Adrenal gland (tissue), 5 donors: ENCODE measurements at regions not wholly inside any gene's neighbourhood (a gene's known extent, or its start where the extent isn't known, plus 50 kb on each side); places are given as distances from the start of the nearest gene placed in this dataset.

Source experiments
- POLR2A ChIP-seq, 2 donors: fragments of 450-650 bp; IDR thresholded peaks; one replicate each; pipeline ENCODE4 v1.6.1; 2017; ENCODE audit warnings: antibody characterized with exemption in 2 of 2, mild to moderate bottlenecking in 2 of 2, moderate library complexity in 1 of 2
- TF ChIP-seq, protein P1 (sequence below), 6 experiments: fragments of 450-650 bp in 4 of 6; fragments of 200-600 bp in 2 of 6; sonication (generic) in 1 of 6; IDR thresholded peaks; 1 replicate in 5 of 6; 2 replicates in 1 of 6; pipeline versions ENCODE4 v1.5.1 to v1.8.0; 2016 to 2021; ENCODE audit warnings: antibody characterized with exemption in 6 of 6, mild to moderate bottlenecking in 2 of 6, moderate library complexity in 1 of 6
- donor health status: DM: no; HTN: no; CAD: no.

DNA sequence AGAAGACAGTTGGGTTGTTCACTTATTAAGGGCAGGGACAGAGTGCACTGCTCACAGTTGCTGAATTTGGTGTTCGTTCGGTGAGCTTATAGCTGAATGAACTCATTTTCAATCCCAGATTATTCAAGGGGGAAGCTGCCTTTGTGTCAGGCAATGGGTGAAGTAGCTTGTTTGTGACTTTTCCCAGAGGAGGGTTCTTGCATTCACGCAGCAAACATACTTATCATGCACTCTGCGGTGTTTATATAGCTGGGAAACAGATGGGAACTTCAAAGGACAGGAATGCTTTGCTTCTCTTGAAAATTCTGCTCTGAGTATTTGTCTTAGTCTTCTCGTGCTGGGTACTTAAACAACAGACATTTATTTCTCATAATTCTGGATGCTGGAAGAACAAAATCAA lies 64.7 kb upstream of the ABCA1 start:
- TF ChIP-seq, protein P1, sequence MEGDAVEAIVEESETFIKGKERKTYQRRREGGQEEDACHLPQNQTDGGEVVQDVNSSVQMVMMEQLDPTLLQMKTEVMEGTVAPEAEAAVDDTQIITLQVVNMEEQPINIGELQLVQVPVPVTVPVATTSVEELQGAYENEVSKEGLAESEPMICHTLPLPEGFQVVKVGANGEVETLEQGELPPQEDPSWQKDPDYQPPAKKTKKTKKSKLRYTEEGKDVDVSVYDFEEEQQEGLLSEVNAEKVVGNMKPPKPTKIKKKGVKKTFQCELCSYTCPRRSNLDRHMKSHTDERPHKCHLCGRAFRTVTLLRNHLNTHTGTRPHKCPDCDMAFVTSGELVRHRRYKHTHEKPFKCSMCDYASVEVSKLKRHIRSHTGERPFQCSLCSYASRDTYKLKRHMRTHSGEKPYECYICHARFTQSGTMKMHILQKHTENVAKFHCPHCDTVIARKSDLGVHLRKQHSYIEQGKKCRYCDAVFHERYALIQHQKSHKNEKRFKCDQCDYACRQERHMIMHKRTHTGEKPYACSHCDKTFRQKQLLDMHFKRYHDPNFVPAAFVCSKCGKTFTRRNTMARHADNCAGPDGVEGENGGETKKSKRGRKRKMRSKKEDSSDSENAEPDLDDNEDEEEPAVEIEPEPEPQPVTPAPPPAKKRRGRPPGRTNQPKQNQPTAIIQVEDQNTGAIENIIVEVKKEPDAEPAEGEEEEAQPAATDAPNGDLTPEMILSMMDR (IDR thresholded peaks at IDR 0.05): no peak
- no peak for TF ChIP-seq POLR2A (IDR thresholded peaks at IDR 0.05)
